GM18870 (cell line): ENCODE measurements at regions not wholly inside any gene's neighbourhood (a gene's known extent, or its start where the extent isn't known, plus 50 kb on each side); places are given as distances from the start of the nearest gene placed in this dataset.
"Not testable (repeated sequence)": the region's sequence is repeated elsewhere in the genome, so short reads cannot be mapped to it uniquely, and the experiment has no call there.

Experiments used
- ATAC-seq: cut with Tn5 transposase; IDR thresholded peaks from one replicate; pipeline ENCODE4 v1.9.1; 2021; ENCODE audit warnings: moderate library complexity; ENCODE audit not compliant: unreplicated experiment

- no peak for ATAC-seq
Measured at GRCh38 chr21:16457498-16457897, 727.7 kb downstream of the USP25 start.

- no peak for ATAC-seq
Measured at GRCh38 chr21:16460936-16461335, 731.2 kb downstream of the USP25 start.

- ATAC-seq: not testable (repeated sequence)
Measured at GRCh38 chr21:16464211-16464889, 734.6 kb downstream of the USP25 start.

GRCh38 chr21:16468184-16468583 lies 738.4 kb downstream of the USP25 start:
- no peak for ATAC-seq

- no peak for ATAC-seq
Measured at GRCh38 chr21:16473988-16474387, 744.2 kb downstream of the USP25 start.

GRCh38 chr21:16476056-16476825 lies 746.5 kb downstream of the USP25 start:
- ATAC-seq: no peak

GRCh38 chr21:16488042-16488441 lies 758.3 kb downstream of the USP25 start:
- no peak for ATAC-seq

GRCh38 chr21:16492356-16492755 lies 762.6 kb downstream of the USP25 start:
- ATAC-seq: no peak

GRCh38 chr21:16492892-16493291 lies 763.1 kb downstream of the USP25 start:
- ATAC-seq: no peak

- no peak for ATAC-seq
Measured at GRCh38 chr21:16496609-16497008, 766.8 kb downstream of the USP25 start.

- ATAC-seq: no peak
Measured at GRCh38 chr21:16500271-16500670, 770.5 kb downstream of the USP25 start.

GRCh38 chr21:16502273-16502672 lies 772.5 kb downstream of the USP25 start:
- no peak for ATAC-seq

- ATAC-seq: no peak
Measured at GRCh38 chr21:16502897-16503296, 773.1 kb downstream of the USP25 start.

- ATAC-seq: no peak
Measured at GRCh38 chr21:16504281-16504680, 774.5 kb downstream of the USP25 start.

- no peak for ATAC-seq
Measured at GRCh38 chr21:16504766-16505165, 775.0 kb downstream of the USP25 start.

GRCh38 chr21:16509476-16509875 lies 779.7 kb downstream of the USP25 start:
- ATAC-seq: no peak

- ATAC-seq: no peak
Measured at GRCh38 chr21:16514316-16514715, 784.5 kb downstream of the USP25 start.

GRCh38 chr21:16517383-16517782 lies 787.6 kb downstream of the USP25 start:
- ATAC-seq: no peak

- no peak for ATAC-seq
Measured at GRCh38 chr21:16519036-16519435, 789.3 kb downstream of the USP25 start.

GRCh38 chr21:16519644-16520043 lies 789.9 kb downstream of the USP25 start:
- ATAC-seq: no peak

- ATAC-seq: no peak
Measured at GRCh38 chr21:16522548-16522947, 792.8 kb downstream of the USP25 start.

- no peak for ATAC-seq
Measured at GRCh38 chr21:16530656-16531055, 800.9 kb downstream of the USP25 start.
